KMS-11 (cell line): ENCODE measurements at regions not wholly inside any gene's neighbourhood (a gene's known extent, or its start where the extent isn't known, plus 50 kb on each side); places are given as distances from the start of the nearest gene placed in this dataset.
A peak's percentile ranks its signal among the peaks of the same experiment; 100 is the strongest.

Source experiments
- H2AFZ ChIP-seq: fragments of 200-600 bp; sonication (generic); 2 replicates; pipeline ENCODE4 v1.6.1; 2016; ENCODE audit warnings: antibody characterized with exemption, mixed run types, low read depth
- H3K27ac ChIP-seq: fragments of 200-600 bp; sonication (generic); 2 replicates; pipeline ENCODE4 v1.6.1; 2016; ENCODE audit warnings: mild to moderate bottlenecking, mixed run types
- H3K27me3 ChIP-seq: fragments of 200-600 bp; sonication (generic); 2 replicates; pipeline ENCODE4 v1.6.1; 2017; ENCODE audit warnings: mild to moderate bottlenecking, low read depth, mixed run types, moderate library complexity; ENCODE audit not compliant: insufficient read depth
- H3K36me3 ChIP-seq: fragments of 200-600 bp; sonication (generic); 2 replicates; pipeline ENCODE4 v1.6.1; 2017; ENCODE audit warnings: mild to moderate bottlenecking, mixed run types; ENCODE audit not compliant: insufficient read depth
- H3K4me1 ChIP-seq: fragments of 200-600 bp; sonication (generic); 2 replicates; pipeline ENCODE4 v1.6.1; 2016; ENCODE audit warnings: mild to moderate bottlenecking, low read depth, mixed run types; ENCODE audit not compliant: poor library complexity, severe bottlenecking
- H3K4me2 ChIP-seq: fragments of 200-600 bp; sonication (generic); 2 replicates; pipeline ENCODE4 v1.7.0; 2016; ENCODE audit warnings: mild to moderate bottlenecking, mixed run types
- H3K4me3 ChIP-seq: fragments of 200-600 bp; sonication (generic); IDR thresholded peaks from 2 replicates; pipeline ENCODE4 v1.6.1; 2017; ENCODE audit warnings: low read depth, low read length, mixed read lengths; ENCODE audit not compliant: insufficient read depth
- H3K79me2 ChIP-seq: fragments of 200-600 bp; sonication (generic); 2 replicates; pipeline ENCODE4 v1.6.1; 2016; ENCODE audit warnings: low read depth, mixed run types; ENCODE audit not compliant: insufficient read depth
- H3K9ac ChIP-seq: fragments of 200-600 bp; sonication (generic); 2 replicates; pipeline ENCODE4 v1.6.1; 2016; ENCODE audit warnings: mild to moderate bottlenecking, mixed run types
- H4K20me1 ChIP-seq: fragments of 200-600 bp; sonication (generic); 2 replicates; pipeline ENCODE4 v1.6.1; 2016; ENCODE audit warnings: mild to moderate bottlenecking, mixed run types; ENCODE audit not compliant: insufficient read depth
- TF ChIP-seq, protein P1 (sequence below): fragments of 200-600 bp; sonication (generic); conservative IDR thresholded peaks from 2 replicates; pipeline ENCODE4 v1.6.1; 2017; ENCODE audit warnings: low read depth, mild to moderate bottlenecking, antibody characterized with exemption, low read length, moderate library complexity, mixed read lengths

DNA sequence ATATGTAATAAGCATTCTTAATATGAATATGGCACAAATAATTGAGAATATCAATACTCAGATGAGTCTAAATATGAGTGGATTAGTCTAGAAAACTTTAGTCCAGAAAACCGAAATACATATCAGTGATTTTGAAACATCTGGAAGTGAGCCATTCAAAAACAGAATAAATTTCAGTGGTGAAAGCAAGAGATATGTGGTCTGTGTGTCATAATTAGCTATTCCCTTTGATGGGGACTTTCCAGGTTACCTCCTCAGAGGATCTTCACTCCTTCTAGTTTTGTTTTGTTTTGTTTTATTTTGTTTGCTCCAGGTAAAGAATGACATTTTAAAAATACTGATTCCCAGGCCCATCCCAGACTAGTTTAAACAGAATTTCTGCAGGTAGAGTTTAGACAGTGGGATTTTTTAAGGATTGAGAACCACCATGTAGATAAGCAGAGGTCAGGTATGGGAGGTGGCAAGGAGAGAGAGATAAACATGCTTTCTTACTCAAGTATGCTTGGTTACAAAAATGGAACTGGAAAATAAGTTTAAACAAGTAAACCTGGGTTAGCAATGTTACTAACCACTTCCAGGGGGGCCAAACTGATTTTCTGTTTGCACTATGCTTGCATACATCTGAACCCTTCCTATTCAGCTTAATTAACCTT, 70.7 kb downstream of the NABP1 start:
- TF ChIP-seq, protein P1, sequence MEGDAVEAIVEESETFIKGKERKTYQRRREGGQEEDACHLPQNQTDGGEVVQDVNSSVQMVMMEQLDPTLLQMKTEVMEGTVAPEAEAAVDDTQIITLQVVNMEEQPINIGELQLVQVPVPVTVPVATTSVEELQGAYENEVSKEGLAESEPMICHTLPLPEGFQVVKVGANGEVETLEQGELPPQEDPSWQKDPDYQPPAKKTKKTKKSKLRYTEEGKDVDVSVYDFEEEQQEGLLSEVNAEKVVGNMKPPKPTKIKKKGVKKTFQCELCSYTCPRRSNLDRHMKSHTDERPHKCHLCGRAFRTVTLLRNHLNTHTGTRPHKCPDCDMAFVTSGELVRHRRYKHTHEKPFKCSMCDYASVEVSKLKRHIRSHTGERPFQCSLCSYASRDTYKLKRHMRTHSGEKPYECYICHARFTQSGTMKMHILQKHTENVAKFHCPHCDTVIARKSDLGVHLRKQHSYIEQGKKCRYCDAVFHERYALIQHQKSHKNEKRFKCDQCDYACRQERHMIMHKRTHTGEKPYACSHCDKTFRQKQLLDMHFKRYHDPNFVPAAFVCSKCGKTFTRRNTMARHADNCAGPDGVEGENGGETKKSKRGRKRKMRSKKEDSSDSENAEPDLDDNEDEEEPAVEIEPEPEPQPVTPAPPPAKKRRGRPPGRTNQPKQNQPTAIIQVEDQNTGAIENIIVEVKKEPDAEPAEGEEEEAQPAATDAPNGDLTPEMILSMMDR = no peak
- Histone ChIP-seq H3K4me3 (peak overlapping the region; percentile 39), H3K4me1 (peaks cover 37% of the 10 kb centered on the region), H3K27ac (peak overlapping the region; percentile 85), H3K79me2 (no peaks in the 10 kb centered on the region), H4K20me1 (no peaks in the 10 kb centered on the region), H3K4me2 (peak overlapping the region; percentile 81), H3K36me3 (no peaks in the 10 kb centered on the region), H3K27me3 (no peaks in the 10 kb centered on the region), H2AFZ (peak overlapping the region; percentile 55), H3K9ac (peak overlapping the region; percentile 47; the same call in 1 of the 2 replicates)

DNA sequence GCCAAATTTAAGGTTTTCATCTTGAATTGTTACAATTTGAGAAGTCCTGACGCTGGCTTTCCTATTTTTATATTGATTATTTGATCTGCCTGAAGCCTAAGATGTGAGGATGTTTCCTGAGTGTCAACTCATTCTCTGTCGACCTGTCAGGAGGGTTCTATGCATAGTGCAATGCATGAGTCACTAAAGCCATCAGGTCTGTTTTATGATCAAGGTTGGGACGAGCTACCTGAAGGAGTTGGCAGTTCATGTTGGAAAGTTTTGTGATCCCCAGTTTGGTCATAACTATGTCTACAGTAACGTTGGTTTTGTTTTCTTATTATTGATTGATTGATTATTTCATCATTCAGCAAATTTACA, 71.2 kb downstream of the NABP1 start:
- TF ChIP-seq, protein P1 = no peak
- Histone ChIP-seq H3K4me1 (peaks cover 33% of the 10 kb centered on the region), H4K20me1 (no peaks in the 10 kb centered on the region), H3K36me3 (no peaks in the 10 kb centered on the region), H3K4me2 (peak overlapping the region; percentile 81), H2AFZ (peak overlapping the region; percentile 55), H3K27ac (peak overlapping the region; percentile 85), H3K4me3 (peak overlapping the region; percentile 39), H3K9ac (peak overlapping the region; percentile 47; the same call in 1 of the 2 replicates), H3K79me2 (no peaks in the 10 kb centered on the region), H3K27me3 (no peaks in the 10 kb centered on the region)

DNA sequence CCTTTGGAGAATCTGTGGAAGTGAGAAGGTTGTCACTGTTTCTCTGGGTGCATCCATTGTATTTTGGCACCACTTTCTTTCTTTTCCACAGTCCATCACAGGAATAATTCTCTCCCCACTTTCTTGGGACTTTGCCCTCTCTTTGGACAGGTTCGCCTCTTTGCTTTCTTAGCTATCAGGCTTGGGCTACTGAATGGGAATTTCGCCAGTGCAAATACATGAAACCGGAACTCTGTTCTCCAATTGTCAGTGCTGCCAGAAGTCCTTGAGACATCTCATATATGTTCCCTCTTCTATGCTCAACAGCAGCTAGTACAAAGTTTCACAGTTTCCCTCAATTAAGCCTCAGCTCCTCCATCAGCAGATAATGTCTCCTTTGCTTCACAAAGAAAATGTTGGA, 76.2 kb downstream of the NABP1 start:
- Histone ChIP-seq H3K27ac (no peak overlapping the region), H3K9ac (no peak overlapping the region), H3K4me3 (no peak overlapping the region), H3K79me2 (no peaks in the 10 kb centered on the region), H3K27me3 (no peaks in the 10 kb centered on the region), H4K20me1 (no peaks in the 10 kb centered on the region), H3K36me3 (no peaks in the 10 kb centered on the region), H3K4me1 (peaks cover 15% of the 10 kb centered on the region), H3K4me2 (no peak overlapping the region), H2AFZ (no peak overlapping the region)
- TF ChIP-seq, protein P1 = no peak

DNA sequence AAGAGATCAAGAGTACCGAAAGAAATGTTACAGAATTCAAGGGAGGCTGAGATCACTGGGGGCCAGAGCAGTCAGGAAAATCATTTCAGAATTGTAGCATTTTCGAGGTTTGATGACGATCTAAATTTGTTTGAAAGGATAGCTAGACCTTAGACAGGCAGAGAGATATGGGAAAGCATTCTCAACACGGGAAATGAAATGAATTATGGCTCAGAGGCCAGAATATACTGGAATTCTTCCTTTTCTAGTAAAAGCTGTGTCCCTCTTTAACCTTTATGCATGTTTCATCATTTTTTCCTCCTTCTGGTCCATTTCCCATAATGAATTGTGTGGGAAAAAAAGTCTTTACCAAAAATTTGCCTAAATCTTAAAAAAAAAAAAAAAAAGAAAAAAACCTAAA, 78.8 kb downstream of the NABP1 start:
- no peak overlapping the region for H2AFZ ChIP-seq
- H3K79me2 ChIP-seq = no peaks in the 10 kb centered on the region
- no peak overlapping the region for H3K4me3 ChIP-seq
- no peaks in the 10 kb centered on the region for H3K36me3 ChIP-seq
- H4K20me1 ChIP-seq = no peaks in the 10 kb centered on the region
- TF ChIP-seq, protein P1 = no peak
- H3K4me2 ChIP-seq = no peak overlapping the region
- H3K27me3 ChIP-seq = no peaks in the 10 kb centered on the region
- H3K9ac ChIP-seq = no peak overlapping the region
- H3K27ac ChIP-seq = no peak overlapping the region
- peaks cover 6% of the 10 kb centered on the region for H3K4me1 ChIP-seq
